ENCODE measurements at regions not wholly inside any gene's neighbourhood (a gene's known extent, or its start where the extent isn't known, plus 50 kb on each side); places are given as distances from the start of the nearest gene placed in this dataset.
A peak's percentile ranks its signal among the peaks of the same experiment; 100 is the strongest.

GRCh38 chr11:69382131-69383128, 88.5 kb downstream of the MYEOV start:
- Mint-ChIP-seq H3K4me1 (peaks cover 0 to 1% (median 0%) of the 10 kb centered on the region in 4 donors), H3K4me3 (peak overlapping the region in 1 of 4 donors; percentile 65), H3K27ac (peak overlapping the region in 1 of 3 donors; percentile 55), H3K9me3 (peaks cover 0 to 4% (median 0%) of the 10 kb centered on the region in 7 donors), H3K27me3 (no peaks in the 10 kb centered on the region), H3K36me3 (no peaks in the 10 kb centered on the region)
- ATAC-seq (ENCODE audit: low read depth in 2 of 2): no peak
- peak in 1 of 3 donors; percentile 15 for DNase-seq
- no peaks in the 10 kb centered on the region for H3K36me3 ChIP-seq (ENCODE audit: control insufficient read depth, insufficient read depth, low read length)
- no peaks in the 10 kb centered on the region for H3K27me3 ChIP-seq (ENCODE audit: control insufficient read depth, insufficient read depth, low read length)
- H3K4me3 ChIP-seq (ENCODE audit: low read depth, low read length): no peak overlapping the region
- no peaks in the 10 kb centered on the region for H3K4me1 ChIP-seq (ENCODE audit: control insufficient read depth, insufficient read depth, low read length, poor library complexity, severe bottlenecking)
- H3K9me3 ChIP-seq (ENCODE audit: control insufficient read depth in 2 of 2, low read length in 2 of 2): no peaks in the 10 kb centered on the region
- no peak overlapping the region for H3K27ac ChIP-seq (ENCODE audit: insufficient read depth, low read length, poor library complexity, severe bottlenecking)

GRCh38 chr11:69383372-69384250, 89.7 kb downstream of the MYEOV start:
- Mint-ChIP-seq H3K4me1 (peaks cover 0 to 1% (median 0%) of the 10 kb centered on the region in 4 donors), H3K9me3 (peaks cover 0 to 16% (median 3%) of the 10 kb centered on the region in 7 donors), H3K36me3 (no peaks in the 10 kb centered on the region), H3K27me3 (no peaks in the 10 kb centered on the region), H3K4me3 (no peak overlapping the region), H3K27ac (no peak overlapping the region)
- peaks cover 6 to 9% of the 10 kb centered on the region in 2 experiments for H3K9me3 ChIP-seq (ENCODE audit: control insufficient read depth in 2 of 2, low read length in 2 of 2)
- H3K27ac ChIP-seq (ENCODE audit: insufficient read depth, low read length, poor library complexity, severe bottlenecking): no peak overlapping the region
- no peak for ATAC-seq (ENCODE audit: low read depth in 2 of 2)
- no peaks in the 10 kb centered on the region for H3K36me3 ChIP-seq (ENCODE audit: control insufficient read depth, insufficient read depth, low read length)
- DNase-seq: no peak
- H3K27me3 ChIP-seq (ENCODE audit: control insufficient read depth, insufficient read depth, low read length): no peaks in the 10 kb centered on the region
- H3K4me1 ChIP-seq (ENCODE audit: control insufficient read depth, insufficient read depth, low read length, poor library complexity, severe bottlenecking): no peaks in the 10 kb centered on the region
- no peak overlapping the region for H3K4me3 ChIP-seq (ENCODE audit: low read depth, low read length)

- H3K27ac Mint-ChIP-seq: no peak overlapping the region
- Histone ChIP-seq H3K4me1 (ENCODE audit: control insufficient read depth, insufficient read depth, low read length, poor library complexity, severe bottlenecking) (no peaks in the 10 kb centered on the region), H3K27me3 (ENCODE audit: control insufficient read depth, insufficient read depth, low read length) (no peaks in the 10 kb centered on the region), H3K27ac (ENCODE audit: insufficient read depth, low read length, poor library complexity, severe bottlenecking) (no peak overlapping the region), H3K9me3 (ENCODE audit: control insufficient read depth in 2 of 2, low read length in 2 of 2) (peaks cover 10 to 11% of the 10 kb centered on the region in 2 experiments), H3K36me3 (ENCODE audit: control insufficient read depth, insufficient read depth, low read length) (no peaks in the 10 kb centered on the region), H3K4me3 (ENCODE audit: low read depth, low read length) (no peak overlapping the region)
- no peak overlapping the region for H3K4me3 Mint-ChIP-seq
- no peaks in the 10 kb centered on the region for H3K27me3 Mint-ChIP-seq
- ATAC-seq (ENCODE audit: low read depth in 2 of 2) (no peak), DNase-seq (no peak)
- peaks cover 0 to 1% (median 0%) of the 10 kb centered on the region in 4 donors for H3K4me1 Mint-ChIP-seq
- H3K9me3 Mint-ChIP-seq: peaks cover 0 to 24% (median 3%) of the 10 kb centered on the region in 7 donors
- H3K36me3 Mint-ChIP-seq: no peaks in the 10 kb centered on the region
These were observed 90.5 kb downstream of the MYEOV start for GRCh38 chr11:69384251-69385143.

GRCh38 chr11:69385144-69385820, 91.3 kb downstream of the MYEOV start:
- DNase-seq: no peak
- H3K36me3 Mint-ChIP-seq: no peaks in the 10 kb centered on the region

GRCh38 chr11:69385832-69386427, 92.0 kb downstream of the MYEOV start:
- Histone ChIP-seq H3K4me3 (ENCODE audit: low read depth, low read length) (no peak overlapping the region), H3K27ac (ENCODE audit: insufficient read depth, low read length, poor library complexity, severe bottlenecking) (no peak overlapping the region), H3K9me3 (ENCODE audit: control insufficient read depth in 2 of 2, low read length in 2 of 2) (peaks cover 10 to 11% of the 10 kb centered on the region in 2 experiments), H3K4me1 (ENCODE audit: control insufficient read depth, insufficient read depth, low read length, poor library complexity, severe bottlenecking) (no peaks in the 10 kb centered on the region), H3K36me3 (ENCODE audit: control insufficient read depth, insufficient read depth, low read length) (no peaks in the 10 kb centered on the region), H3K27me3 (ENCODE audit: control insufficient read depth, insufficient read depth, low read length) (no peaks in the 10 kb centered on the region)
- Mint-ChIP-seq H3K4me3 (no peak overlapping the region), H3K4me1 (peaks cover 0 to 1% (median 0%) of the 10 kb centered on the region in 4 donors), H3K36me3 (no peaks in the 10 kb centered on the region), H3K9me3 (peaks cover 0 to 24% (median 3%) of the 10 kb centered on the region in 7 donors), H3K27me3 (no peaks in the 10 kb centered on the region), H3K27ac (peak overlapping the region in 1 of 3 donors; percentile 63)
- ATAC-seq (ENCODE audit: low read depth in 2 of 2): no peak
- no peak for DNase-seq

More at GRCh38 chr11:69385144-69385820, 91.3 kb downstream of the MYEOV start:
- Mint-ChIP-seq H3K9me3 (peaks cover 0 to 24% (median 3%) of the 10 kb centered on the region in 7 donors), H3K27me3 (no peaks in the 10 kb centered on the region), H3K27ac (no peak overlapping the region), H3K4me1 (peaks cover 0 to 1% (median 0%) of the 10 kb centered on the region in 4 donors), H3K4me3 (no peak overlapping the region)
- no peaks in the 10 kb centered on the region for H3K27me3 ChIP-seq (ENCODE audit: control insufficient read depth, insufficient read depth, low read length)
- H3K9me3 ChIP-seq (ENCODE audit: control insufficient read depth in 2 of 2, low read length in 2 of 2): peaks cover 10 to 11% of the 10 kb centered on the region in 2 experiments
- no peak overlapping the region for H3K4me3 ChIP-seq (ENCODE audit: low read depth, low read length)
- no peak overlapping the region for H3K27ac ChIP-seq (ENCODE audit: insufficient read depth, low read length, poor library complexity, severe bottlenecking)
- H3K4me1 ChIP-seq (ENCODE audit: control insufficient read depth, insufficient read depth, low read length, poor library complexity, severe bottlenecking): no peaks in the 10 kb centered on the region
- H3K36me3 ChIP-seq (ENCODE audit: control insufficient read depth, insufficient read depth, low read length): no peaks in the 10 kb centered on the region
- no peak for ATAC-seq (ENCODE audit: low read depth in 2 of 2)

GRCh38 chr11:69386594-69387408, 92.8 kb downstream of the MYEOV start:
- Histone ChIP-seq H3K4me3 (ENCODE audit: low read depth, low read length) (no peak overlapping the region), H3K27ac (ENCODE audit: insufficient read depth, low read length, poor library complexity, severe bottlenecking) (no peak overlapping the region), H3K36me3 (ENCODE audit: control insufficient read depth, insufficient read depth, low read length) (no peaks in the 10 kb centered on the region), H3K27me3 (ENCODE audit: control insufficient read depth, insufficient read depth, low read length) (no peaks in the 10 kb centered on the region), H3K9me3 (ENCODE audit: control insufficient read depth in 2 of 2, low read length in 2 of 2) (peaks cover 10 to 11% of the 10 kb centered on the region in 2 experiments), H3K4me1 (ENCODE audit: control insufficient read depth, insufficient read depth, low read length, poor library complexity, severe bottlenecking) (no peaks in the 10 kb centered on the region)
- H3K4me3 Mint-ChIP-seq: no peak overlapping the region
- ATAC-seq (ENCODE audit: low read depth in 2 of 2): no peak
- DNase-seq: no peak
- no peaks in the 10 kb centered on the region for H3K27me3 Mint-ChIP-seq
- H3K9me3 Mint-ChIP-seq: peaks cover 0 to 24% (median 3%) of the 10 kb centered on the region in 7 donors
- H3K36me3 Mint-ChIP-seq: no peaks in the 10 kb centered on the region
- no peak overlapping the region for H3K27ac Mint-ChIP-seq
- no peaks in the 10 kb centered on the region for H3K4me1 Mint-ChIP-seq
